ENCODE measurements at regions not wholly inside any gene's neighbourhood (a gene's known extent, or its start where the extent isn't known, plus 50 kb on each side); places are given as distances from the start of the nearest gene placed in this dataset.

DNA sequence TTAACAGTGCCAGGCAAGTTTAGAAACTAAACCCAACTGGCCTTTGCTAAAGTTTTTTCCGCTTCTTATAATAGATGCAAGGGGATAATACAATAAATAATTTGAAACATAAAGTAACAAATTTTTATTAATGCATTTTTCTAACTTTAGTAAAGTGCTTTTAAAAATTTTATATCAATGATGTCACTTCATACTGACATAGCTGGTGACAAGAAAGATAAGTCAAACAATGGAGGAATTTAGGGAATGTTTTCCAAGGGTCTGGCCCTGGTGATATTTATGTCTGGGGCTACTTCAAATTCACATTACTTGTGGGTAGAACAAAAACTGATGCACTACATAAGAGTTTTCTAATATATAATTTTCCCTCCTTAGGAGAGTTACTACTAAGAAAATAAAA lies 61.2 kb upstream of the CBLN2 start:
- FAIRE-seq (peak; percentile 55), DNase-seq (ENCODE audit: insufficient read length, low spot score) (no peak)
- TF ChIP-seq, protein P1, sequence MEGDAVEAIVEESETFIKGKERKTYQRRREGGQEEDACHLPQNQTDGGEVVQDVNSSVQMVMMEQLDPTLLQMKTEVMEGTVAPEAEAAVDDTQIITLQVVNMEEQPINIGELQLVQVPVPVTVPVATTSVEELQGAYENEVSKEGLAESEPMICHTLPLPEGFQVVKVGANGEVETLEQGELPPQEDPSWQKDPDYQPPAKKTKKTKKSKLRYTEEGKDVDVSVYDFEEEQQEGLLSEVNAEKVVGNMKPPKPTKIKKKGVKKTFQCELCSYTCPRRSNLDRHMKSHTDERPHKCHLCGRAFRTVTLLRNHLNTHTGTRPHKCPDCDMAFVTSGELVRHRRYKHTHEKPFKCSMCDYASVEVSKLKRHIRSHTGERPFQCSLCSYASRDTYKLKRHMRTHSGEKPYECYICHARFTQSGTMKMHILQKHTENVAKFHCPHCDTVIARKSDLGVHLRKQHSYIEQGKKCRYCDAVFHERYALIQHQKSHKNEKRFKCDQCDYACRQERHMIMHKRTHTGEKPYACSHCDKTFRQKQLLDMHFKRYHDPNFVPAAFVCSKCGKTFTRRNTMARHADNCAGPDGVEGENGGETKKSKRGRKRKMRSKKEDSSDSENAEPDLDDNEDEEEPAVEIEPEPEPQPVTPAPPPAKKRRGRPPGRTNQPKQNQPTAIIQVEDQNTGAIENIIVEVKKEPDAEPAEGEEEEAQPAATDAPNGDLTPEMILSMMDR (IDR thresholded peaks at IDR 0.05; ENCODE audit: insufficient read depth, missing control alignments): no peak

DNA sequence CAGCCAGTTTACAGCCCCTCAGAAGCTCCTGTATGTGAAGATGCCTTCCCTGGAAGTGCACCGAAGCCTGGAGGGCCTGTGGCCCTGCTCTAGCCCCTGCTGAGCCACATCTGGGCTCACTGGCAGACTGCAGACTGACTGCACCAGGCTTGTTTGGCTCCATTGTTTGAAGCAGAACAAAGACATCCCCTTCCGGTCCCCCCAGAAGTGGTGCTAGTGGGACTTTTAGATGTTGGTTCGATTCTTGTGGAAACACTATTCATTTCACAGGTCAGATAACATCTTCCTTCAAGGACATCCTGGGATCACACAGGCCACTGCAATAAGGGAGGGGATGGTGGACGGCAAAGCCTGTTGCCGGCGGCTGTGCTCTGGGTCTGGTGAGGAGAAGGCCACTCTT lies 57.8 kb upstream of the CBLN2 start:
- TF ChIP-seq, protein P1 (IDR thresholded peaks at IDR 0.05; ENCODE audit: insufficient read depth, missing control alignments): no peak
- FAIRE-seq: no peak

DNA sequence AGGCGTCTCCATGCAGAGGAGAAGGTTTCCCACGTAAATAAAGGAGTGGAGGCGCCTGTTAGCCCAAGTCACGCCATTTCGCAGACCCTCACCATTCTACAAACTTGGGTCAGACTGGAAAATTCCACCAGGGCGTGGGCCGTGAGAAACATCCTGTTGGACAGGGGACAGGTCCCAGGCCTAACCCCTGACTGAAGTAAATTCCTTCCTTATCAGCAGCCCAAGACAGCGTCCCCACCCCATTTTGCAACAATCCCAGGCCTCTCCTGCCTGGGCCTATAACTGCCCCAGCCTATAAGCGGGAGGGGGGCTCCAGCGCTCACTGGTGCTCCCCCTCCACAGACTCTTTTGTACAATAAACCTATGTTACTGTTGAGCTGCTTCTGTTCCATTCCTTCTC lies 57.3 kb upstream of the CBLN2 start:
- no peak for DNase-seq (ENCODE audit: insufficient read length, low spot score)
- TF ChIP-seq, protein P1 (IDR thresholded peaks at IDR 0.05; ENCODE audit: insufficient read depth, missing control alignments): no peak
- no peak for FAIRE-seq

More for the DNA sequence above, 57.8 kb upstream of the CBLN2 start:
- no peak for DNase-seq (ENCODE audit: insufficient read length, low spot score)

All from D721Med (cell line).